ENCODE measurements at regions not wholly inside any gene's neighbourhood (a gene's known extent, or its start where the extent isn't known, plus 50 kb on each side); places are given as distances from the start of the nearest gene placed in this dataset.

DNA sequence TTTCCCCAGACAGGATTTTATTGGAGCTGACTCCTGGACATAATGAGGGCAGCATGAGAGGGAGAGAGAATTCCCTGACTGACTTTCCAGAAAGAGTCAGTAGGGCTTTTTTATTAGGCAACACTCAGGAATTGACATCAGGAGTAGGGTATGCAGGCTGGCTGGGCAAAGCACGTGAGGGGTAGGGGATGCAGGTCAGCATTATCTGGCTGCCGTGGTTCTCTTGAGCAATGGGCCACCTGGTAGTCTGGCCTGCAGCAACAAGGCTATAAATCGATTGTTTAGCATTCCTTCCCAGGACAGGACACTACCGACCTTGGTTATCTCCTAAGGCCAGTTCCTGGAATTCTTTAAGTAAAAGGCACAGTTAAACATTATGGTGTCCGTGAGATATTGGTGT, 160.8 kb upstream of the AGAP1 start:
- POLR2A ChIA-PET = no interaction called here

DNA sequence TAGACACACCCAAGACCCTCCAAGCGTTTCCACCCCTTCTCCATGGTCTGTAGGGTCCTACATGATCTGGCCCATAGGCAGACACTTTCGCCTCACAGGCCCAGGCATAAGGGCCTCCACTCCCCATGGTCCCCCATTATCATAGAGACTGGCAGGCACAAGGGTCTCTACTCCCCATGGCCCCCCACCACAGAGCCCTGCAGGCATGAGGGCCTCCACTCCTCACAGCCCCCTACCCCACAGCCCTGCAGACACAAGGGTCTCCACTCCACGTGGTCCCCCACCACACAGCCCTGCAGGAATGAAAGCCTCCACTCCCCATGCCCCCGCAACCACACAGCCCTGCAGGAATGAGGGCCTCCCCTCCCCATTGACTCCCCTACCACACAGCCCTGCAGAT, 159.7 kb upstream of the AGAP1 start:
- no peaks in the 10 kb centered on the region for H3K4me1 Mint-ChIP-seq (ENCODE audit: low read depth, unreplicated experiment)
- DNase-seq = no peak
- intact Hi-C loops (cut with micrococcal nuclease; ENCODE audit: unreplicated experiment) = no loop called here
- H3K27me3 ChIP-seq (replicated peaks; ENCODE audit: control insufficient read depth, insufficient read depth, low read length) = no peaks in the 10 kb centered on the region
- H3K4me1 ChIP-seq = peaks cover 8% of the 10 kb centered on the region; the same call in 1 of the 2 replicates
- H3K4me3 Mint-ChIP-seq (ENCODE audit: unreplicated experiment) = no peak overlapping the region
- BruUV-seq (replicated peaks) = no TSS peak
- no peaks in the 10 kb centered on the region for H3K36me3 ChIP-seq (ENCODE audit: control insufficient read depth, insufficient read depth, low read length)
- ChIA-PET CTCF (no interaction called here), POLR2A (no interaction called here)
- H3K4me3 ChIP-seq (ENCODE audit: low read depth, low read length) = no peak overlapping the region
- no peaks in the 10 kb centered on the region for H3K9me3 ChIP-seq
- no peaks in the 10 kb centered on the region for H3K36me3 Mint-ChIP-seq (ENCODE audit: insufficient read depth, unreplicated experiment)
- H3K27ac Mint-ChIP-seq (ENCODE audit: unreplicated experiment) = no peak overlapping the region
- H3K9me3 Mint-ChIP-seq (ENCODE audit: unreplicated experiment) = no peaks in the 10 kb centered on the region
- TF ChIP-seq, protein P1, sequence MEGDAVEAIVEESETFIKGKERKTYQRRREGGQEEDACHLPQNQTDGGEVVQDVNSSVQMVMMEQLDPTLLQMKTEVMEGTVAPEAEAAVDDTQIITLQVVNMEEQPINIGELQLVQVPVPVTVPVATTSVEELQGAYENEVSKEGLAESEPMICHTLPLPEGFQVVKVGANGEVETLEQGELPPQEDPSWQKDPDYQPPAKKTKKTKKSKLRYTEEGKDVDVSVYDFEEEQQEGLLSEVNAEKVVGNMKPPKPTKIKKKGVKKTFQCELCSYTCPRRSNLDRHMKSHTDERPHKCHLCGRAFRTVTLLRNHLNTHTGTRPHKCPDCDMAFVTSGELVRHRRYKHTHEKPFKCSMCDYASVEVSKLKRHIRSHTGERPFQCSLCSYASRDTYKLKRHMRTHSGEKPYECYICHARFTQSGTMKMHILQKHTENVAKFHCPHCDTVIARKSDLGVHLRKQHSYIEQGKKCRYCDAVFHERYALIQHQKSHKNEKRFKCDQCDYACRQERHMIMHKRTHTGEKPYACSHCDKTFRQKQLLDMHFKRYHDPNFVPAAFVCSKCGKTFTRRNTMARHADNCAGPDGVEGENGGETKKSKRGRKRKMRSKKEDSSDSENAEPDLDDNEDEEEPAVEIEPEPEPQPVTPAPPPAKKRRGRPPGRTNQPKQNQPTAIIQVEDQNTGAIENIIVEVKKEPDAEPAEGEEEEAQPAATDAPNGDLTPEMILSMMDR (IDR thresholded peaks at IDR 0.05; ENCODE audit: insufficient read depth in 1 of 2, low read depth in 1 of 2, low read length in 1 of 2, severe bottlenecking in 1 of 2, unreplicated experiment in 1 of 2) = no peak
- no peaks in the 10 kb centered on the region for H3K27me3 Mint-ChIP-seq (ENCODE audit: insufficient read depth, unreplicated experiment)

More for the DNA sequence above, 160.8 kb upstream of the AGAP1 start:
- peak; percentile 51 to 72 for DNase-seq
- CTCF ChIA-PET = no interaction called here
- no peaks in the 10 kb centered on the region for H3K27me3 ChIP-seq (replicated peaks; ENCODE audit: control insufficient read depth, insufficient read depth, low read length)
- no peaks in the 10 kb centered on the region for H3K36me3 Mint-ChIP-seq (ENCODE audit: insufficient read depth, unreplicated experiment)
- no peaks in the 10 kb centered on the region for H3K36me3 ChIP-seq (ENCODE audit: control insufficient read depth, insufficient read depth, low read length)
- TF ChIP-seq, protein P1 (IDR thresholded peaks at IDR 0.05; ENCODE audit: insufficient read depth in 1 of 2, low read depth in 1 of 2, low read length in 1 of 2, severe bottlenecking in 1 of 2, unreplicated experiment in 1 of 2) = no peak
- no peaks in the 10 kb centered on the region for H3K27me3 Mint-ChIP-seq (ENCODE audit: insufficient read depth, unreplicated experiment)
- no peak overlapping the region for H3K4me3 ChIP-seq (ENCODE audit: low read depth, low read length)
- peaks cover 8% of the 10 kb centered on the region; the same call in 1 of the 2 replicates for H3K4me1 ChIP-seq
- intact Hi-C loops (cut with micrococcal nuclease; ENCODE audit: unreplicated experiment) = no loop called here
- H3K9me3 ChIP-seq = no peaks in the 10 kb centered on the region
- H3K4me3 Mint-ChIP-seq (ENCODE audit: unreplicated experiment) = no peak overlapping the region
- no peaks in the 10 kb centered on the region for H3K9me3 Mint-ChIP-seq (ENCODE audit: unreplicated experiment)
- no peak overlapping the region for H3K27ac Mint-ChIP-seq (ENCODE audit: unreplicated experiment)
- H3K4me1 Mint-ChIP-seq (ENCODE audit: low read depth, unreplicated experiment) = no peaks in the 10 kb centered on the region
- no TSS peak for BruUV-seq (replicated peaks)

DNA sequence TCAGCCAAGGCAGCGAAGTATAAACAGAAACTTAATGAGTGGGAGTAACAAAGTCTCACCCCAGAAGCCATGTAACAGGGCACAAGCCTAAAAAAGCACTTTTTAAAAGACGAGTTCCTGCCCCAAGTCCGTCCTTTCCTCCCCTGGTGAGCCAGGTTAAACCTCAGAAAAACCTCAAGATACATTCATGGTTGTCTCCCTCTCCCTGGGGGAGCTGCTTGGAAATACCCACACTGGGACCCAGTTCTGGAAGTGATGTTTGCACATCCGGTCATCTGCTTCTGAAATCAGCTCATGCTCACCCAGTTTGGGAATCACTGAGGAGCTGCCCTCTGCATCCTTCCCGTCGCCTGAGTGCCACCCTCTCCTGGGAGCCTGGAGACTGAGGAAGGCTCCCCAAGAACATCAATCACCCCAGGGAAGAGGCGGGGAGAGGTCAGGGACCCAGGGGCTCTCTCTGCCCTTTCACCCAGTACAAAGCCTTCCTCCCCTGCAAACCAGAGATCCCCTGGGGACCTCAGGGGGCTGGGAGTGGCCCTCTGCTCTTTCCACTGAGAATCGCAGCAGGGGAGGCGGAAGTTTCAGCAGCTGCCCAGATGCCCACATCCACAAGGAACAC, 150.6 kb upstream of the AGAP1 start:
- no peaks in the 10 kb centered on the region for H3K36me3 ChIP-seq (ENCODE audit: control insufficient read depth, insufficient read depth, low read length)
- Mint-ChIP-seq H3K27ac (ENCODE audit: unreplicated experiment) (no peak overlapping the region), H3K27me3 (ENCODE audit: insufficient read depth, unreplicated experiment) (peaks cover 6% of the 10 kb centered on the region), H3K4me3 (ENCODE audit: unreplicated experiment) (no peak overlapping the region), H3K9me3 (ENCODE audit: unreplicated experiment) (no peaks in the 10 kb centered on the region), H3K36me3 (ENCODE audit: insufficient read depth, unreplicated experiment) (no peaks in the 10 kb centered on the region), H3K4me1 (ENCODE audit: low read depth, unreplicated experiment) (no peaks in the 10 kb centered on the region)
- H3K4me3 ChIP-seq (ENCODE audit: low read depth, low read length) = no peak overlapping the region
- H3K27me3 ChIP-seq (replicated peaks; ENCODE audit: control insufficient read depth, insufficient read depth, low read length) = no peaks in the 10 kb centered on the region
- intact Hi-C loops (cut with micrococcal nuclease; ENCODE audit: unreplicated experiment) = no loop called here
- DNase-seq = no peak
- TF ChIP-seq, protein P1 (IDR thresholded peaks at IDR 0.05; ENCODE audit: insufficient read depth in 1 of 2, low read depth in 1 of 2, low read length in 1 of 2, severe bottlenecking in 1 of 2, unreplicated experiment in 1 of 2) = no peak
- H3K9me3 ChIP-seq = no peaks in the 10 kb centered on the region
- CTCF ChIA-PET = no interaction called here
- BruUV-seq (replicated peaks) = no TSS peak
- no peaks in the 10 kb centered on the region for H3K4me1 ChIP-seq
- POLR2A ChIA-PET = no interaction called here
